GM12878 (cell line): ENCODE measurements at regions not wholly inside any gene's neighbourhood (a gene's known extent, or its start where the extent isn't known, plus 50 kb on each side); places are given as distances from the start of the nearest gene placed in this dataset.
A peak's percentile ranks its signal among the peaks of the same experiment; 100 is the strongest.

Experiments used
- ATAC-seq: fragments of 200-7000 bp; cut with Tn5 transposase; 3 replicates; pipeline ENCODE4 v1.9.1; 2020; ENCODE audit warnings: mild to moderate bottlenecking, moderate library complexity
- BruUV-seq: library from RNA; stranded (reverse); fragments of 400-500 nt; replicated peaks from 2 replicates; lab custom pipeline; 2021; lab: Mats Ljungman, UMichigan
- CTCF ChIA-PET: fragments of 300-600 bp; sonication (Branson Sonifier 250); formaldehyde crosslinking; extraction: SDS; loops from one replicate; lab custom pipeline; 2021; ENCODE audit warnings: inconsistent platforms; lab: Yijun Ruan, JAX
- POLR2A ChIA-PET: fragments of 350-600 bp; formaldehyde crosslinking; extraction: SDS; loops from one replicate; lab custom pipeline; 2021; ENCODE audit warnings: inconsistent platforms; lab: Charles Lee
- RAD21 ChIA-PET: fragments of 300-600 bp; sonication (Branson Sonifier 250); formaldehyde crosslinking; loops from one replicate; lab custom pipeline; 2023; ENCODE audit warnings: antibody characterized with exemption; ENCODE audit not compliant: unreplicated experiment; lab: Charles Lee
- SMC1A ChIA-PET: fragments of 300-600 bp; sonication (Branson Sonifier 250); formaldehyde crosslinking; loops from one replicate; lab custom pipeline; 2023; ENCODE audit not compliant: unreplicated experiment, uncharacterized antibody; lab: Charles Lee
- DNase-seq: peaks from one replicate; pipeline ENCODE4 v3.0.0-alpha.2; 2011; ENCODE audit warnings: low read depth, low spot score
- FAIRE-seq: peaks from 3 replicates; lab custom pipeline; 2011; peaks lifted over from hg19 to GRCh38; lab: Jason Lieb, UNC
- H2AFZ ChIP-seq: 2 replicates; pipeline ENCODE4 v1.6.0; 2011; ENCODE audit warnings: low read depth, low read length, control low read depth; ENCODE audit not compliant: control insufficient read depth
- H3K27ac ChIP-seq: 2 replicates; pipeline ENCODE4 v1.5.1; 2011; ENCODE audit warnings: control low read depth; ENCODE audit not compliant: control insufficient read depth, insufficient read depth
- H3K27me3 ChIP-seq, 2 experiments: replicated peaks in 1 of 2; 2 replicates each; pipeline versions ENCODE4 v1.6.0 to v1.6.1; 2011; ENCODE audit warnings: low read length in 1 of 2; ENCODE audit not compliant: control insufficient read depth in 2 of 2, insufficient read depth in 2 of 2
- H3K36me3 ChIP-seq, 2 experiments: 2 replicates each; pipeline ENCODE4 v1.5.1; 2011; ENCODE audit warnings: low read length in 1 of 2; ENCODE audit not compliant: control insufficient read depth in 2 of 2, insufficient read depth in 2 of 2
- H3K4me1 ChIP-seq: 2 replicates; pipeline ENCODE4 v1.6.1; 2011; ENCODE audit warnings: mild to moderate bottlenecking, low read length, moderate library complexity, mixed read lengths; ENCODE audit not compliant: control insufficient read depth, insufficient read depth
- H3K4me2 ChIP-seq: 2 replicates; pipeline ENCODE4 v1.6.0; 2011; ENCODE audit warnings: control low read depth; ENCODE audit not compliant: control insufficient read depth, insufficient read depth
- H3K4me3 ChIP-seq: fragments of 200-600 bp; sonication (generic); 2 replicates; pipeline ENCODE4 v1.5.1; 2016
- H3K79me2 ChIP-seq: 2 replicates; pipeline ENCODE4 v1.6.0; 2011; ENCODE audit warnings: low read length; ENCODE audit not compliant: control insufficient read depth, insufficient read depth
- H3K9ac ChIP-seq: 2 replicates; pipeline ENCODE4 v1.8.0; 2011; ENCODE audit warnings: low read length, control low read depth, mixed read lengths; ENCODE audit not compliant: control insufficient read depth, insufficient read depth
- H3K9me3 ChIP-seq: replicated peaks from 3 replicates; pipeline ENCODE4 v1.5.1; 2011; ENCODE audit warnings: mild to moderate bottlenecking, low read length; ENCODE audit not compliant: control insufficient read depth, insufficient read depth
- H4K20me1 ChIP-seq: 2 replicates; pipeline ENCODE4 v1.6.0; 2011; ENCODE audit not compliant: control insufficient read depth, insufficient read depth
- ATF3 ChIP-seq: IDR thresholded peaks from 2 replicates; pipeline ENCODE4 v1.6.1; 2011; ENCODE audit warnings: low read depth, mild to moderate bottlenecking, low read length, moderate library complexity, borderline replicate concordance; ENCODE audit errors: extremely low read depth
- CBFB ChIP-seq: IDR thresholded peaks from 2 replicates; pipeline ENCODE4 v1.6.1; 2016; ENCODE audit warnings: antibody characterized with exemption, low read depth
- CBX5 ChIP-seq: sonication (generic); IDR thresholded peaks from 2 replicates; pipeline ENCODE4 v1.6.1; 2016; ENCODE audit warnings: low read depth, moderate library complexity, mild to moderate bottlenecking, inconsistent platforms
- GABPA ChIP-seq: IDR thresholded peaks from 2 replicates; pipeline ENCODE4 v1.6.1; 2014; ENCODE audit warnings: antibody characterized with exemption, low read depth, mild to moderate bottlenecking, inconsistent platforms
- MLLT1 ChIP-seq: fragments of 450-650 bp; IDR thresholded peaks from 2 replicates; pipeline ENCODE4 v1.6.1; 2016; ENCODE audit warnings: mild to moderate bottlenecking
- MXI1 ChIP-seq: fragments of 150-350 bp; IDR thresholded peaks from 2 replicates; pipeline ENCODE4 v1.6.1; 2011; ENCODE audit warnings: low read depth, mild to moderate bottlenecking, inconsistent platforms, low read length, improper control_type of control experiment
- PRDM15 ChIP-seq: fragments of 450-650 bp; formaldehyde crosslinking; IDR thresholded peaks from 2 replicates; pipeline ENCODE4 v1.4.0; 2020; ENCODE audit warnings: mild to moderate bottlenecking, moderate library complexity
- RFX5 ChIP-seq: IDR thresholded peaks from 2 replicates; pipeline ENCODE4 v1.6.1; 2011; ENCODE audit warnings: low read depth, low read length, improper control_type of control experiment
- WGBS: methylation state at CpG from one replicate; pipeline ENCODE4 v1.1.6; 2016; ENCODE audit warnings: low lambda C conversion rate; ENCODE audit not compliant: insufficient replicate concordance, insufficient coverage; ENCODE audit errors: missing lambda C conversion rate; 5-methylcytosine and 5-hydroxymethylcytosine counted together
- in situ Hi-C: fragments of 300-500 bp; cut with MboI; formaldehyde crosslinking; loops from 9 replicates; pipeline ENCODE4 v1.14.3; 2018; ENCODE audit warnings: mixed read lengths
- intact Hi-C: fragments of 100-400 bp; cut with micrococcal nuclease; formaldehyde crosslinking; loops from one replicate; pipeline ENCODE4 v1.14.2; 2022; ENCODE audit not compliant: unreplicated experiment

- ATAC-seq (no peak), FAIRE-seq (no peak), DNase-seq (no peak)
- TF ChIP-seq RFX5, result no peak
- TF ChIP-seq PRDM15 (CRISPR knock-in tag), result no peak
- RAD21 ChIA-PET, result no interaction called here
- no TSS peak for BruUV-seq
- Histone ChIP-seq H3K79me2 (no peaks in the 10 kb centered on the region), H3K27me3 (no peaks in the 10 kb centered on the region), H3K9ac (no peak overlapping the region), H4K20me1 (no peaks in the 10 kb centered on the region), H3K4me1 (no peaks in the 10 kb centered on the region), H3K4me3 (no peak overlapping the region), H3K4me2 (no peak overlapping the region), H2AFZ (no peak overlapping the region), H3K9me3 (no peaks in the 10 kb centered on the region; the same call in 2 of the 3 replicates), H3K27ac (no peak overlapping the region), H3K36me3 (no peaks in the 10 kb centered on the region)
- CTCF ChIA-PET, result no interaction called here
- POLR2A ChIA-PET, result no interaction called here
- SMC1A ChIA-PET, result no interaction called here
- intact Hi-C loops (no loop called here), in situ Hi-C loops (no loop called here)
These were observed 409.8 kb upstream of the TMCO5A start for GRCh38 chr15:37524601-37525000.

- Histone ChIP-seq H3K4me3 (no peak overlapping the region), H3K36me3 (no peaks in the 10 kb centered on the region), H3K79me2 (no peaks in the 10 kb centered on the region), H3K4me2 (no peak overlapping the region), H2AFZ (no peak overlapping the region), H3K9me3 (no peaks in the 10 kb centered on the region; the same call in 2 of the 3 replicates), H3K9ac (no peak overlapping the region), H3K4me1 (no peaks in the 10 kb centered on the region), H4K20me1 (no peaks in the 10 kb centered on the region), H3K27ac (no peak overlapping the region), H3K27me3 (no peaks in the 10 kb centered on the region)
- intact Hi-C loops, result no loop called here
- ChIA-PET POLR2A (no interaction called here), RAD21 (no interaction called here), SMC1A (interaction anchor here (1.8 kb wide), 1 partner anchor 9 kb away, joined by 7 read pairs; no protein-coding TSS in a partner anchor), CTCF (no interaction called here)
- FAIRE-seq (no peak), DNase-seq (no peak), ATAC-seq (no peak)
- TF ChIP-seq GABPA (no peak), MLLT1 (peak; percentile 80), MXI1 (no peak), CBX5 (no peak), ATF3 (no peak), CBFB (no peak)
- 3% methylated on average over 2 of the region's 2 CpGs for WGBS
- no TSS peak for BruUV-seq
- in situ Hi-C loops, result no loop called here
These were observed 406.0 kb upstream of the TMCO5A start for GRCh38 chr15:37528432-37528831.
